ENCODE measurements at regions not wholly inside any gene's neighbourhood (a gene's known extent, or its start where the extent isn't known, plus 50 kb on each side); places are given as distances from the start of the nearest gene placed in this dataset.

GRCh38 chrX:25125483-25125882, 109.7 kb upstream of the ARX start:
- TF ChIP-seq, protein P1, sequence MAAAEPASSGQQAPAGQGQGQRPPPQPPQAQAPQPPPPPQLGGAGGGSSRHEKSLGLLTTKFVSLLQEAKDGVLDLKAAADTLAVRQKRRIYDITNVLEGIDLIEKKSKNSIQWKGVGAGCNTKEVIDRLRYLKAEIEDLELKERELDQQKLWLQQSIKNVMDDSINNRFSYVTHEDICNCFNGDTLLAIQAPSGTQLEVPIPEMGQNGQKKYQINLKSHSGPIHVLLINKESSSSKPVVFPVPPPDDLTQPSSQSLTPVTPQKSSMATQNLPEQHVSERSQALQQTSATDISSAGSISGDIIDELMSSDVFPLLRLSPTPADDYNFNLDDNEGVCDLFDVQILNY (CRISPR knock-in tag; IDR thresholded peaks at IDR 0.05): no peak
- no peak for TF ChIP-seq ELF4 (CRISPR knock-in tag; IDR thresholded peaks at IDR 0.05; ENCODE audit: low read depth)
- TF ChIP-seq, protein P2, sequence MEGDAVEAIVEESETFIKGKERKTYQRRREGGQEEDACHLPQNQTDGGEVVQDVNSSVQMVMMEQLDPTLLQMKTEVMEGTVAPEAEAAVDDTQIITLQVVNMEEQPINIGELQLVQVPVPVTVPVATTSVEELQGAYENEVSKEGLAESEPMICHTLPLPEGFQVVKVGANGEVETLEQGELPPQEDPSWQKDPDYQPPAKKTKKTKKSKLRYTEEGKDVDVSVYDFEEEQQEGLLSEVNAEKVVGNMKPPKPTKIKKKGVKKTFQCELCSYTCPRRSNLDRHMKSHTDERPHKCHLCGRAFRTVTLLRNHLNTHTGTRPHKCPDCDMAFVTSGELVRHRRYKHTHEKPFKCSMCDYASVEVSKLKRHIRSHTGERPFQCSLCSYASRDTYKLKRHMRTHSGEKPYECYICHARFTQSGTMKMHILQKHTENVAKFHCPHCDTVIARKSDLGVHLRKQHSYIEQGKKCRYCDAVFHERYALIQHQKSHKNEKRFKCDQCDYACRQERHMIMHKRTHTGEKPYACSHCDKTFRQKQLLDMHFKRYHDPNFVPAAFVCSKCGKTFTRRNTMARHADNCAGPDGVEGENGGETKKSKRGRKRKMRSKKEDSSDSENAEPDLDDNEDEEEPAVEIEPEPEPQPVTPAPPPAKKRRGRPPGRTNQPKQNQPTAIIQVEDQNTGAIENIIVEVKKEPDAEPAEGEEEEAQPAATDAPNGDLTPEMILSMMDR (IDR thresholded peaks at IDR 0.05): no peak
- no peak for TF ChIP-seq TCF7 (CRISPR knock-in tag; IDR thresholded peaks at IDR 0.05; ENCODE audit: low read depth)
- no peak for TF ChIP-seq SP1 (CRISPR knock-in tag; conservative IDR thresholded peaks at IDR 0.05)
- no peak for TF ChIP-seq CREB1 (CRISPR knock-in tag; IDR thresholded peaks at IDR 0.05)
- no peak for TF ChIP-seq JUN (CRISPR knock-in tag; IDR thresholded peaks at IDR 0.05)
- no peak for TF ChIP-seq ZNF416 (CRISPR knock-in tag; IDR thresholded peaks at IDR 0.05)
- no peak for TF ChIP-seq ATF1 (CRISPR knock-in tag; IDR thresholded peaks at IDR 0.05)
- TF ChIP-seq, protein P3, sequence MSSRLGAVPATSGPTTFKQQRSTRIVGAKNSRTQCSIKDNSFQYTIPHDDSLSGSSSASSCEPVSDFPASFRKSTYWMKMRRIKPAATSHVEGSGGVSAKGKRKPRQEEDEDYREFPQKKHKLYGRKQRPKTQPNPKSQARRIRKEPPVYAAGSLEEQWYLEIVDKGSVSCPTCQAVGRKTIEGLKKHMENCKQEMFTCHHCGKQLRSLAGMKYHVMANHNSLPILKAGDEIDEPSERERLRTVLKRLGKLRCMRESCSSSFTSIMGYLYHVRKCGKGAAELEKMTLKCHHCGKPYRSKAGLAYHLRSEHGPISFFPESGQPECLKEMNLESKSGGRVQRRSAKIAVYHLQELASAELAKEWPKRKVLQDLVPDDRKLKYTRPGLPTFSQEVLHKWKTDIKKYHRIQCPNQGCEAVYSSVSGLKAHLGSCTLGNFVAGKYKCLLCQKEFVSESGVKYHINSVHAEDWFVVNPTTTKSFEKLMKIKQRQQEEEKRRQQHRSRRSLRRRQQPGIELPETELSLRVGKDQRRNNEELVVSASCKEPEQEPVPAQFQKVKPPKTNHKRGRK (CRISPR knock-in tag; IDR thresholded peaks at IDR 0.05; ENCODE audit: borderline replicate concordance): no peak
- no peak for TF ChIP-seq KAT7 (CRISPR knock-in tag; IDR thresholded peaks at IDR 0.05; ENCODE audit: borderline replicate concordance)
- TF ChIP-seq OVOL2 (CRISPR knock-in tag; IDR thresholded peaks at IDR 0.05; ENCODE audit: borderline replicate concordance): no peak
- TF ChIP-seq, protein P4, sequence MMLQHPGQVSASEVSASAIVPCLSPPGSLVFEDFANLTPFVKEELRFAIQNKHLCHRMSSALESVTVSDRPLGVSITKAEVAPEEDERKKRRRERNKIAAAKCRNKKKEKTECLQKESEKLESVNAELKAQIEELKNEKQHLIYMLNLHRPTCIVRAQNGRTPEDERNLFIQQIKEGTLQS (CRISPR knock-in tag; conservative IDR thresholded peaks at IDR 0.05): no peak

All from WTC11 (cell line).